Tibial nerve (tissue), 4 donors: ENCODE measurements at regions not wholly inside any gene's neighbourhood (a gene's known extent, or its start where the extent isn't known, plus 50 kb on each side); places are given as distances from the start of the nearest gene placed in this dataset.

Source experiments
- EP300 ChIP-seq, 2 donors: sonication (generic); formaldehyde crosslinking; IDR thresholded peaks; one replicate each; pipeline ENCODE4 v1.6.1; 2017; ENCODE audit warnings: antibody characterized with exemption in 2 of 2, mild to moderate bottlenecking in 1 of 2
- TF ChIP-seq, protein P1 (sequence below), 5 experiments: fragments of 200-600 bp in 3 of 5; fragments of 450-650 bp in 2 of 5; sonication (generic) in 3 of 5; IDR thresholded peaks; one replicate each; pipeline ENCODE4 v1.5.1; 2016 to 2019; ENCODE audit warnings: antibody characterized with exemption in 5 of 5, mild to moderate bottlenecking in 3 of 5, moderate library complexity in 2 of 5

GRCh38 chr18:67400502-67401117 lies 115.9 kb downstream of the DSEL start:
- no peak for TF ChIP-seq EP300 (IDR thresholded peaks at IDR 0.05)
- TF ChIP-seq, protein P1, sequence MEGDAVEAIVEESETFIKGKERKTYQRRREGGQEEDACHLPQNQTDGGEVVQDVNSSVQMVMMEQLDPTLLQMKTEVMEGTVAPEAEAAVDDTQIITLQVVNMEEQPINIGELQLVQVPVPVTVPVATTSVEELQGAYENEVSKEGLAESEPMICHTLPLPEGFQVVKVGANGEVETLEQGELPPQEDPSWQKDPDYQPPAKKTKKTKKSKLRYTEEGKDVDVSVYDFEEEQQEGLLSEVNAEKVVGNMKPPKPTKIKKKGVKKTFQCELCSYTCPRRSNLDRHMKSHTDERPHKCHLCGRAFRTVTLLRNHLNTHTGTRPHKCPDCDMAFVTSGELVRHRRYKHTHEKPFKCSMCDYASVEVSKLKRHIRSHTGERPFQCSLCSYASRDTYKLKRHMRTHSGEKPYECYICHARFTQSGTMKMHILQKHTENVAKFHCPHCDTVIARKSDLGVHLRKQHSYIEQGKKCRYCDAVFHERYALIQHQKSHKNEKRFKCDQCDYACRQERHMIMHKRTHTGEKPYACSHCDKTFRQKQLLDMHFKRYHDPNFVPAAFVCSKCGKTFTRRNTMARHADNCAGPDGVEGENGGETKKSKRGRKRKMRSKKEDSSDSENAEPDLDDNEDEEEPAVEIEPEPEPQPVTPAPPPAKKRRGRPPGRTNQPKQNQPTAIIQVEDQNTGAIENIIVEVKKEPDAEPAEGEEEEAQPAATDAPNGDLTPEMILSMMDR (IDR thresholded peaks at IDR 0.05): no peak
